IMR-90 (cell line): ENCODE measurements at regions not wholly inside any gene's neighbourhood (a gene's known extent, or its start where the extent isn't known, plus 50 kb on each side); places are given as distances from the start of the nearest gene placed in this dataset.

ENCODE experiments used
- ATAC-seq: fragments of 200-7000 bp; cut with Tn5 transposase; 2 replicates; pipeline ENCODE4 v1.9.1; 2020; ENCODE audit warnings: low read depth, mild to moderate bottlenecking, moderate library complexity
- BruUV-seq: library from RNA; stranded (reverse); fragments of 400-500 nt; replicated peaks from 2 replicates; lab custom pipeline; 2021; lab: Mats Ljungman, UMichigan
- CTCF ChIA-PET: fragments of 300-600 bp; formaldehyde crosslinking; extraction: SDS; loops from one replicate; lab custom pipeline; 2021; ENCODE audit warnings: antibody characterized with exemption; lab: Yijun Ruan, JAX
- POLR2A ChIA-PET: fragments of 300-600 bp; sonication (Branson Sonifier 250); formaldehyde crosslinking; loops from one replicate; lab custom pipeline; 2022; ENCODE audit warnings: antibody characterized with exemption; ENCODE audit not compliant: unreplicated experiment; lab: Charles Lee
- DNase-seq: peaks from one replicate; pipeline ENCODE4 v3.0.0; 2013
- H2AFZ ChIP-seq: replicated peaks from 2 replicates; pipeline ENCODE3; 2013; ENCODE audit warnings: low read length, mild to moderate bottlenecking; ENCODE audit not compliant: poor library complexity
- H2AK5ac ChIP-seq: 2 replicates; pipeline ENCODE4 v1.6.1; 2013; ENCODE audit warnings: low read depth, low read length, inconsistent platforms
- H2AK9ac ChIP-seq: replicated peaks from 2 replicates; pipeline ENCODE3; 2013; ENCODE audit warnings: mild to moderate bottlenecking, low read depth, low read length, moderate library complexity; ENCODE audit not compliant: poor library complexity
- H2BK120ac ChIP-seq: 2 replicates; pipeline ENCODE4 v1.6.1; 2013; ENCODE audit warnings: low read depth, low read length, inconsistent platforms
- H2BK15ac ChIP-seq: 3 replicates; pipeline ENCODE4 v1.6.1; 2013; ENCODE audit warnings: low read depth, low read length, inconsistent platforms
- H2BK20ac ChIP-seq: 2 replicates; pipeline ENCODE4 v1.6.1; 2013; ENCODE audit warnings: low read depth, mild to moderate bottlenecking, inconsistent platforms, low read length, moderate library complexity
- H2BK5ac ChIP-seq: 2 replicates; pipeline ENCODE4 v1.6.1; 2013; ENCODE audit warnings: mild to moderate bottlenecking, low read depth, low read length, inconsistent platforms; ENCODE audit not compliant: poor library complexity, severe bottlenecking
- H3K14ac ChIP-seq: replicated peaks from 2 replicates; pipeline ENCODE4 v1.6.1; 2013; ENCODE audit warnings: low read depth, low read length, inconsistent platforms
- H3K18ac ChIP-seq: 2 replicates; pipeline ENCODE4 v1.6.1; 2013; ENCODE audit warnings: low read depth, low read length, control low read depth
- H3K23ac ChIP-seq: 2 replicates; pipeline ENCODE4 v1.6.1; 2013; ENCODE audit warnings: low read depth, low read length, inconsistent platforms
- H3K27ac ChIP-seq: 2 replicates; pipeline ENCODE4 v1.5.1; 2013; ENCODE audit warnings: mild to moderate bottlenecking, control low read depth, low read length; ENCODE audit not compliant: insufficient read depth
- H3K27me3 ChIP-seq: 2 replicates; pipeline ENCODE4 v1.6.1; 2013; ENCODE audit warnings: low read length; ENCODE audit not compliant: control insufficient read depth, insufficient read depth
- H3K36me3 ChIP-seq: 2 replicates; pipeline ENCODE4 v1.6.1; 2013; ENCODE audit warnings: low read length, mixed read lengths; ENCODE audit not compliant: control insufficient read depth, insufficient read depth
- H3K4ac ChIP-seq: 2 replicates; pipeline ENCODE4 v1.6.1; 2013; ENCODE audit warnings: low read depth, low read length, inconsistent platforms
- H3K4me1 ChIP-seq: 2 replicates; pipeline ENCODE4 v1.6.1; 2013; ENCODE audit warnings: low read length, mixed read lengths; ENCODE audit not compliant: control insufficient read depth, insufficient read depth
- H3K4me2 ChIP-seq: 2 replicates; pipeline ENCODE4 v1.6.1; 2013; ENCODE audit warnings: low read depth, mild to moderate bottlenecking, control low read depth, low read length, moderate library complexity
- H3K4me3 ChIP-seq: 2 replicates; pipeline ENCODE4 v1.5.1; 2013; ENCODE audit warnings: low read depth, mild to moderate bottlenecking, control low read depth, low read length, moderate library complexity; ENCODE audit not compliant: insufficient read depth
- H3K56ac ChIP-seq: 2 replicates; pipeline ENCODE4 v1.6.1; 2013; ENCODE audit warnings: low read length, inconsistent platforms; ENCODE audit not compliant: insufficient read depth; ENCODE audit errors: extremely low read depth
- H3K79me1 ChIP-seq, 2 experiments: 2 replicates each; pipeline ENCODE4 v1.6.1; 2013; ENCODE audit warnings: low read length in 2 of 2, inconsistent platforms in 1 of 2, low read depth in 1 of 2
- H3K9ac ChIP-seq: 2 replicates; pipeline ENCODE4 v1.6.1; 2013; ENCODE audit warnings: low read depth, low read length, control low read depth
- H3K9me1 ChIP-seq: 2 replicates; pipeline ENCODE4 v1.6.1; 2013; ENCODE audit warnings: low read length, inconsistent platforms; ENCODE audit not compliant: insufficient read depth
- H3K9me3 ChIP-seq: 2 replicates; pipeline ENCODE4 v1.6.1; 2013; ENCODE audit warnings: low read length; ENCODE audit not compliant: control insufficient read depth, insufficient read depth
- H4K20me1 ChIP-seq: 2 replicates; pipeline ENCODE4 v1.6.1; 2013; ENCODE audit warnings: low read length, inconsistent platforms; ENCODE audit not compliant: insufficient read depth
- H4K5ac ChIP-seq: 2 replicates; pipeline ENCODE4 v1.6.1; 2013; ENCODE audit warnings: mild to moderate bottlenecking, low read depth, low read length, control low read depth
- H4K8ac ChIP-seq, 2 experiments: 2 replicates each; pipeline ENCODE4 v1.6.1; 2013; ENCODE audit warnings: low read depth in 2 of 2, low read length in 2 of 2, control low read depth in 1 of 2, inconsistent platforms in 1 of 2
- H4K91ac ChIP-seq: 2 replicates; pipeline ENCODE4 v1.6.1; 2013; ENCODE audit warnings: low read depth, low read length, inconsistent platforms; ENCODE audit not compliant: insufficient read depth
- BHLHE40 ChIP-seq: fragments of 150-350 bp; IDR thresholded peaks from 2 replicates; pipeline ENCODE4 v1.6.1; 2016; ENCODE audit warnings: mild to moderate bottlenecking, low read depth, low read length
- WGBS, 2 experiments: methylation state at CpG; one replicate each; pipeline versions ENCODE4 v1.1.5 to v1.1.7; 2013; ENCODE audit warnings: missing lambda C conversion rate in 2 of 2; ENCODE audit not compliant: insufficient read length in 1 of 2; ENCODE audit errors: extremely low coverage in 2 of 2; 5-methylcytosine and 5-hydroxymethylcytosine counted together
- dilution Hi-C: fragments of 300-500 bp; cut with HindIII; formaldehyde crosslinking; loops from one replicate; pipeline ENCODE4 v1.14.3; 2018; ENCODE audit warnings: low sequenced_read_pairs; ENCODE audit not compliant: unreplicated experiment
- in situ Hi-C: fragments of 300-500 bp; cut with MboI; formaldehyde crosslinking; loops from 3 replicates; pipeline ENCODE4 v1.14.3; 2019; ENCODE audit warnings: low sequenced_read_pairs, inconsistent platforms, mixed read lengths
- intact Hi-C: fragments of 100-400 bp; cut with micrococcal nuclease; formaldehyde crosslinking; loops from 2 replicates; pipeline ENCODE4 v1.10.0; 2022

DNA sequence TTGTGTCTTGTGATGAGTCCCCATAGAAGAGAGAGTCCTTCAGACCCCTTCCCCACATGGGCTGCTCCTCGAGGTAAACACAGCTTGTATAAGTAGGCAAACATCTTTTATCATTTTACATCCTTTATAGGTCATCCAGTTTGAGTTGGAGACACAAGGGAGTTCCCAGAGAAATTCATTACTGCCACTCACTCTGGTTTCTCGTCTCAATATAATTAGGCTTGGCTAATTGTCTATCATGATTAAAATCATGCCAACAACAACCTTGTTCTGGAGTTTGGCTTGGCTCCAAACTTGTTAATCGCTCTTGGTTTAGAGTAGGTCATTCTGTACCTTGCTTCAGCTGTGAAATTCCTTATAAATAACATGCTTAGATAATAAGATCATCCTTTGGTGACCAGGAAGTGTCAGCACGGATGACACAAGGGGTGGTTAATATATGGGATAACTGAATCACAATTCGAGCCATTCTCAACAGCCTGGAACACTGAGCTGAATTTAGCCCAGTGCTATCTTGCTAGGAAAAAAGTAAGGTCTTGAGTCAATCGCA is 70.7 kb upstream of the DAB1 start:
- no peak overlapping the region for H3K18ac ChIP-seq
- H3K27me3 ChIP-seq = no peaks in the 10 kb centered on the region
- no peak overlapping the region for H3K27ac ChIP-seq
- H4K8ac ChIP-seq = no peak overlapping the region
- ChIA-PET CTCF (no interaction called here), POLR2A (no interaction called here)
- H3K4me1 ChIP-seq = peaks cover 4% of the 10 kb centered on the region
- H3K4me3 ChIP-seq = no peak overlapping the region
- BruUV-seq = no TSS peak
- H2BK15ac ChIP-seq = no peak overlapping the region
- H4K91ac ChIP-seq = no peak overlapping the region
- no peak overlapping the region for H3K56ac ChIP-seq
- no peak overlapping the region for H3K4me2 ChIP-seq
- no peaks in the 10 kb centered on the region for H4K20me1 ChIP-seq
- H3K79me1 ChIP-seq = no peaks in the 10 kb centered on the region
- H3K23ac ChIP-seq = no peak overlapping the region
- no peaks in the 10 kb centered on the region for H3K9me3 ChIP-seq
- no peak for ATAC-seq
- in situ Hi-C loops = loop anchor here (25.0 kb wide), 1 partner anchor 657 kb away; no protein-coding TSS in a partner anchor
- dilution Hi-C loops = no loop called here
- H2AFZ ChIP-seq = no peak overlapping the region
- H3K36me3 ChIP-seq = no peaks in the 10 kb centered on the region
- no peaks in the 10 kb centered on the region for H3K9me1 ChIP-seq
- TF ChIP-seq BHLHE40 = no peak
- no peak overlapping the region for H2BK5ac ChIP-seq
- H3K14ac ChIP-seq = no peak overlapping the region
- H4K5ac ChIP-seq = no peak overlapping the region
- 83% methylated on average over 1 of the region's 6 CpGs; no CpG with 5 or more reads in 1 of the 2 experiments for WGBS, 2 experiments
- DNase-seq = no peak
- no peak overlapping the region for H3K4ac ChIP-seq
- H2AK5ac ChIP-seq = no peak overlapping the region
- intact Hi-C loops = no loop called here
- no peak overlapping the region for H2BK20ac ChIP-seq
- no peak overlapping the region for H2BK120ac ChIP-seq
- no peak overlapping the region for H3K9ac ChIP-seq
- H2AK9ac ChIP-seq = no peak overlapping the region
